GM20000 (cell line): ENCODE measurements at regions not wholly inside any gene's neighbourhood (a gene's known extent, or its start where the extent isn't known, plus 50 kb on each side); places are given as distances from the start of the nearest gene placed in this dataset.

Experiments used
- DNase-seq: peaks from one replicate; pipeline ENCODE4 v3.0.0; 2012; ENCODE audit warnings: low spot score
- CTCF ChIP-seq: IDR thresholded peaks from 2 replicates; pipeline ENCODE4 v1.5.1; 2012; ENCODE audit warnings: mild to moderate bottlenecking, control low read depth; ENCODE audit errors: extremely low read depth, missing control alignments

- TF ChIP-seq CTCF, result no peak
- no peak for DNase-seq
Observed at GRCh38 chr4:125770814-125771398, 456.2 kb downstream of the FAT4 start.

- DNase-seq, result no peak
- no peak for TF ChIP-seq CTCF
Observed at GRCh38 chr4:125772680-125773079, 457.9 kb downstream of the FAT4 start.

GRCh38 chr4:125773502-125773901 is 458.7 kb downstream of the FAT4 start:
- no peak for DNase-seq
- no peak for TF ChIP-seq CTCF

- TF ChIP-seq CTCF, result no peak
- no peak for DNase-seq
Observed at GRCh38 chr4:125773931-125774330, 459.2 kb downstream of the FAT4 start.

- TF ChIP-seq CTCF, result no peak
- no peak for DNase-seq
Observed at GRCh38 chr4:125776146-125776545, 461.4 kb downstream of the FAT4 start.

GRCh38 chr4:125780164-125780563 is 465.4 kb downstream of the FAT4 start:
- TF ChIP-seq CTCF, result no peak

GRCh38 chr4:125780747-125781146 is 466.0 kb downstream of the FAT4 start:
- DNase-seq, result no peak
- no peak for TF ChIP-seq CTCF

More at GRCh38 chr4:125780164-125780563, 465.4 kb downstream of the FAT4 start:
- DNase-seq, result no peak
